ENCODE measurements at regions not wholly inside any gene's neighbourhood (a gene's known extent, or its start where the extent isn't known, plus 50 kb on each side); places are given as distances from the start of the nearest gene placed in this dataset.
"Not testable (repeated sequence)": the region's sequence is repeated elsewhere in the genome, so short reads cannot be mapped to it uniquely, and the experiment has no call there.

DNA sequence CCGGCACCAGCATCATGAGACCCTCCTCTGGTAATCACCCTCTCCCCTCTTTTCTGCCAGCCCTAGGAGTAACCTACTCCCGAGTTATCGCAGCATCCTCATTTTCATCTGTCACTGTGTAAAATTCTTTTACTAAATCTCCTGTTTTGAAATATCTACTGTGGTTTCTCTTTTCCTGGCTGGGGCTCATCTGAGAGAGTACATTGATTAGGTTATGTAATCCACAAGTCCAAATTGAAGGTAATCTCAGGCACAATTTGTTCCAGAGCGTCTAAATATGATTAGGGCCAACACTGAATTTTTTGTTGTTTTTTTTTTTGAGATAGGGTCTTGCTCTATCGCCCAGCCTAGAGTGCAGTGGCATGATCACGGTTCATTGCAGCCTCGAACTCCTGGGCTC is 142.4 kb downstream of the SMIM20 start:
- no peaks in the 10 kb centered on the region; the same call in 2 of the 3 replicates for H3K9me3 ChIP-seq (replicated peaks; ENCODE audit: control insufficient read depth, insufficient read depth, low read length)
- intact Hi-C loops (cut with micrococcal nuclease; ENCODE audit: unreplicated experiment) (no loop called here), in situ Hi-C loops (cut with MboI) (loop anchor here (10.0 kb wide), 1 partner anchor 348 kb away; no protein-coding TSS in a partner anchor)
- no peak overlapping the region for H3K27ac ChIP-seq (ENCODE audit: control insufficient read depth, insufficient read depth)
- no peaks in the 10 kb centered on the region for H4K20me1 ChIP-seq (ENCODE audit: control insufficient read depth, insufficient read depth)
- FAIRE-seq (no peak), DNase-seq (ENCODE audit: low read depth, low spot score) (no peak), ATAC-seq (no peak)
- H3K79me2 ChIP-seq (ENCODE audit: control insufficient read depth, insufficient read depth, low read length) = no peaks in the 10 kb centered on the region
- no peak overlapping the region for H2AFZ ChIP-seq (ENCODE audit: control insufficient read depth, low read depth, low read length)
- no peak overlapping the region for H3K4me3 ChIP-seq
- BruUV-seq (replicated peaks) = no TSS peak
- H3K27me3 ChIP-seq (replicated peaks in 1 of 2; ENCODE audit: control insufficient read depth in 2 of 2, insufficient read depth in 2 of 2, low read length in 1 of 2) = no peaks in the 10 kb centered on the region; a peak in 2 of 4 replicates
- 66% methylated on average over 7 of the region's 7 CpGs for WGBS (ENCODE audit: insufficient coverage, insufficient replicate concordance, low lambda C conversion rate, missing lambda C conversion rate)
- no peak overlapping the region for H3K4me2 ChIP-seq (ENCODE audit: control insufficient read depth, insufficient read depth)
- no peak for TF ChIP-seq IRF4 (IDR thresholded peaks at IDR 0.05; ENCODE audit: low read depth, low read length)
- no peaks in the 10 kb centered on the region for H3K36me3 ChIP-seq (ENCODE audit: control insufficient read depth in 2 of 2, insufficient read depth in 2 of 2, low read length in 1 of 2)
- CTCF ChIA-PET = interaction anchor here (0.9 to 13.0 kb wide), 4 partner anchors 13 to 353 kb away, joined by 3 to 150 read pairs (median 13); no protein-coding TSS in a partner anchor
- H3K4me1 ChIP-seq (ENCODE audit: control insufficient read depth, insufficient read depth, low read length) = peaks cover 9% of the 10 kb centered on the region; the same call in 1 of the 2 replicates
- POLR2A ChIA-PET = no interaction called here
- SMC1A ChIA-PET (ENCODE audit: uncharacterized antibody, unreplicated experiment) = interaction anchor here (0.6 to 1.8 kb wide), 5 partner anchors 27 to 274 kb away, joined by 3 to 6 read pairs (median 3); no protein-coding TSS in a partner anchor
- RAD21 ChIA-PET (ENCODE audit: unreplicated experiment) = interaction anchor here (1.4 kb wide), 1 partner anchor 27 kb away, joined by 6 read pairs; no protein-coding TSS in a partner anchor
- no peak overlapping the region for H3K9ac ChIP-seq (ENCODE audit: control insufficient read depth, insufficient read depth, low read length)

DNA sequence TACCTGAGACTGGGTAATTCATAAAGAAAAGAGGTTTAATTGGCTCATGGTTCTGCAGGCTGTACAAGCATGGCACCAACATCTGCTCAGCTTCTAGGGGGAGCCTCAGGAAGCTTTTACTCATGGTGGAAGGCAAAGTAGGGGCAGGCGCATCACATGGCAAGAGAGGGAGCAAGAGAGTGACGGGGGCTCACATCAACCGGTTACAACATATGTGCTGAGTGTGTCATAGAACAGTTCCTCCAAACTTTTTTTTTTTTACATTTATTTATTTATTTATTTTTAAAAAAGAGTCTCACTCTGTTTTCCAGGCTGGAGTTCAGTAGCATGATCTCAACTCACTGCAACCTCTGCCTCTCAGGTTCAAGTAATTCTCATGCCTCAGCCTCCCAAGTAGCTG is 143.8 kb downstream of the SMIM20 start:
- H3K4me2 ChIP-seq (ENCODE audit: control insufficient read depth, insufficient read depth); H3K4me1 ChIP-seq (ENCODE audit: control insufficient read depth, insufficient read depth, low read length); H3K79me2 ChIP-seq (ENCODE audit: control insufficient read depth, insufficient read depth, low read length); H3K9me3 ChIP-seq (replicated peaks; ENCODE audit: control insufficient read depth, insufficient read depth, low read length); DNase-seq (ENCODE audit: low read depth, low spot score); H3K4me3 ChIP-seq; H3K9ac ChIP-seq (ENCODE audit: control insufficient read depth, insufficient read depth, low read length); BruUV-seq (replicated peaks); H3K27ac ChIP-seq (ENCODE audit: control insufficient read depth, insufficient read depth); H4K20me1 ChIP-seq (ENCODE audit: control insufficient read depth, insufficient read depth); intact Hi-C loops (cut with micrococcal nuclease; ENCODE audit: unreplicated experiment); H3K27me3 ChIP-seq (replicated peaks in 1 of 2; ENCODE audit: control insufficient read depth in 2 of 2, insufficient read depth in 2 of 2, low read length in 1 of 2); FAIRE-seq; ATAC-seq; POLR2A ChIA-PET; H3K36me3 ChIP-seq (ENCODE audit: control insufficient read depth in 2 of 2, insufficient read depth in 2 of 2, low read length in 1 of 2); H2AFZ ChIP-seq (ENCODE audit: control insufficient read depth, low read depth, low read length): not testable (repeated sequence)
- in situ Hi-C loops (cut with MboI) = loop anchor here (10.0 kb wide), 1 partner anchor 347 kb away; no protein-coding TSS in a partner anchor
- 73% methylated on average over 3 of the region's 3 CpGs for WGBS (ENCODE audit: insufficient coverage, insufficient replicate concordance, low lambda C conversion rate, missing lambda C conversion rate)
- RAD21 ChIA-PET (ENCODE audit: unreplicated experiment) = interaction anchor here (1.0 to 1.8 kb wide), 4 partner anchors 17 to 267 kb away, joined by 3 to 11 read pairs (median 5); no protein-coding TSS in a partner anchor
- CTCF ChIA-PET = interaction anchor here (0.5 to 13.0 kb wide), 8 partner anchors 9 to 356 kb away, joined by 3 to 150 read pairs (median 5); no protein-coding TSS in a partner anchor
- SMC1A ChIA-PET (ENCODE audit: uncharacterized antibody, unreplicated experiment) = interaction anchor here (1.0 to 3.2 kb wide), 10 partner anchors 12 to 353 kb away, joined by 3 to 24 read pairs (median 4); no protein-coding TSS in a partner anchor
